ENCODE measurements at regions not wholly inside any gene's neighbourhood (a gene's known extent, or its start where the extent isn't known, plus 50 kb on each side); places are given as distances from the start of the nearest gene placed in this dataset.

GRCh38 chr20:1833728-1834726 lies 61.2 kb upstream of the SIRPA start:
- intact Hi-C loops (cut with micrococcal nuclease; ENCODE audit: unreplicated experiment), result no loop called here
- Histone ChIP-seq H3K4me3 (ENCODE audit: low read depth, low read length, poor library complexity, severe bottlenecking) (no peak overlapping the region), H3K27ac (ENCODE audit: low read depth, low read length, poor library complexity, severe bottlenecking) (no peak overlapping the region), H2AFZ (ENCODE audit: low read length) (no peak overlapping the region), H3K36me3 (ENCODE audit: insufficient read depth, low read length) (no peaks in the 10 kb centered on the region), H3K9me2 (ENCODE audit: insufficient read depth, low read length) (no peaks in the 10 kb centered on the region), H3K79me2 (ENCODE audit: insufficient read depth, low read depth, low read length) (no peaks in the 10 kb centered on the region), H3K4me2 (ENCODE audit: low read length) (no peak overlapping the region), H4K20me1 (ENCODE audit: insufficient read depth, low read length) (no peaks in the 10 kb centered on the region), H3K4me1 (ENCODE audit: insufficient read depth, low read length, poor library complexity, severe bottlenecking) (no peaks in the 10 kb centered on the region), H3K9me3 (ENCODE audit: low read length) (no peaks in the 10 kb centered on the region)
- TF ChIP-seq CTCF (conservative IDR thresholded peaks at IDR 0.05; ENCODE audit: low read length), result no peak
- TF ChIP-seq EZH2phosphoT487 (IDR thresholded peaks at IDR 0.05; ENCODE audit: borderline replicate concordance, low read depth, low read length), result no peak
- no peak for DNase-seq (ENCODE audit: low spot score)
- ChIA-PET POLR2A (no interaction called here), CTCF (ENCODE audit: unreplicated experiment) (no interaction called here)
- no TSS peak for BruUV-seq (replicated peaks)

DNA sequence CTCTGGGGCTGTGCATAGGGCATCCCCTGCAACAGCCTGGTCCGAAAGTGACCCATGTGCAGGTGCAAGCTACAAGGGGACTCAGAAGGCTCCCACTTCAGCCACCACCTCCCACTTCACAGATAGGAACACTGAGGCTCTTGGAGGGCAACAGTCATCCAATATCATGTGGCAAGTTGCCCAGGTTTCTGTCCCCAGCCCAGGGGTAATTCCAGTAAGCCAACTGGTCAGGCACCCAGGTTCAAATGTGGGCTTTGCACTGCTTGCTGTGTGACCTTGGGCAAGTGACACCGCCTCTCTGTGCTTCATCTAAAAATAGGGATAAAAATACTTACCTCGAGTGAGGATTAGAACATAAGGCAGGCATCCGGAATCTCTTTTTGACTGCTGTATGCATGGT lies 62.0 kb upstream of the SIRPA start:
- H3K79me2 ChIP-seq (ENCODE audit: insufficient read depth, low read depth, low read length), result no peaks in the 10 kb centered on the region
- no peak overlapping the region for H3K4me3 ChIP-seq (ENCODE audit: low read depth, low read length, poor library complexity, severe bottlenecking)
- no peak overlapping the region for H2AFZ ChIP-seq (ENCODE audit: low read length)
- no peak for TF ChIP-seq EZH2phosphoT487 (IDR thresholded peaks at IDR 0.05; ENCODE audit: borderline replicate concordance, low read depth, low read length)
- TF ChIP-seq CTCF (conservative IDR thresholded peaks at IDR 0.05; ENCODE audit: low read length), result no peak
- H3K27ac ChIP-seq (ENCODE audit: low read depth, low read length, poor library complexity, severe bottlenecking), result no peak overlapping the region
- no peaks in the 10 kb centered on the region for H3K36me3 ChIP-seq (ENCODE audit: insufficient read depth, low read length)
- H3K9me2 ChIP-seq (ENCODE audit: insufficient read depth, low read length), result no peaks in the 10 kb centered on the region
- no peaks in the 10 kb centered on the region for H4K20me1 ChIP-seq (ENCODE audit: insufficient read depth, low read length)
- H3K9me3 ChIP-seq (ENCODE audit: low read length), result no peaks in the 10 kb centered on the region
- DNase-seq (ENCODE audit: low spot score), result no peak
- CTCF ChIA-PET (ENCODE audit: unreplicated experiment), result no interaction called here
- H3K4me2 ChIP-seq (ENCODE audit: low read length), result no peak overlapping the region
- BruUV-seq (replicated peaks), result no TSS peak
- H3K4me1 ChIP-seq (ENCODE audit: insufficient read depth, low read length, poor library complexity, severe bottlenecking), result no peaks in the 10 kb centered on the region
- intact Hi-C loops (cut with micrococcal nuclease; ENCODE audit: unreplicated experiment), result no loop called here
- POLR2A ChIA-PET, result no interaction called here

DNA sequence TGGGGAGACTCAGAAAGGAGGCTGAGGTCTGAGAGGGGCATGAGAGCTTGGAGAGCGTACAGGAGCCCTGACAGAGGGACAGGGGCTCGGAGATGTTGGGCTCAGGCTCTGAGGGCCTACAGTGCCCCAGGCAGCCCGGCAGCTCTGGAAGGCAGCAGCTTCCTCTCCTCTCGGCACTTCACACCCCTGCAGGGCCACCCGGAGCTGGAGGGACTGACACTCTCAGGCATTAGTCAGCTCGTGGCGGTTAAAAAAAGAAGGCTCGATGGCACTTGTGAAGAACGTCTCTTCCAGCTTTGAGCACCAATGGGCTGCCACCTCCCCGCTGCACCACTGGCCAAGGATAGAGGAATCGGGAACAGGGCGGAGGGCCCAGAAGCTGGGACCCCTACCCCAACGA lies 62.6 kb upstream of the SIRPA start:
- Histone ChIP-seq H3K27ac (ENCODE audit: low read depth, low read length, poor library complexity, severe bottlenecking) (no peak overlapping the region), H3K9me2 (ENCODE audit: insufficient read depth, low read length) (no peaks in the 10 kb centered on the region), H3K4me1 (ENCODE audit: insufficient read depth, low read length, poor library complexity, severe bottlenecking) (no peaks in the 10 kb centered on the region), H3K4me3 (ENCODE audit: low read depth, low read length, poor library complexity, severe bottlenecking) (no peak overlapping the region), H3K36me3 (ENCODE audit: insufficient read depth, low read length) (no peaks in the 10 kb centered on the region), H3K9me3 (ENCODE audit: low read length) (no peaks in the 10 kb centered on the region), H2AFZ (ENCODE audit: low read length) (no peak overlapping the region), H3K79me2 (ENCODE audit: insufficient read depth, low read depth, low read length) (no peaks in the 10 kb centered on the region), H3K4me2 (ENCODE audit: low read length) (no peak overlapping the region), H4K20me1 (ENCODE audit: insufficient read depth, low read length) (no peaks in the 10 kb centered on the region)
- no peak for TF ChIP-seq EZH2phosphoT487 (IDR thresholded peaks at IDR 0.05; ENCODE audit: borderline replicate concordance, low read depth, low read length)
- TF ChIP-seq CTCF (conservative IDR thresholded peaks at IDR 0.05; ENCODE audit: low read length), result no peak
- BruUV-seq (replicated peaks), result no TSS peak
- intact Hi-C loops (cut with micrococcal nuclease; ENCODE audit: unreplicated experiment), result no loop called here
- POLR2A ChIA-PET, result interaction anchor here (0.6 kb wide), 1 partner anchor 199 kb away, joined by 4 read pairs; no protein-coding TSS in a partner anchor
- no peak for DNase-seq (ENCODE audit: low spot score)
- CTCF ChIA-PET (ENCODE audit: unreplicated experiment), result no interaction called here
